Activated T-helper 2 cell treated with anti-CD3 and anti-CD28 coated beads, Interferon-gamma antibody, Interleukin-2, Interleukin-4, amounts not matched to agents 10 μg/mL and 5 μg/mL and 100 μg/mL, durations not matched to agents 14 hours and 24 hours and 36 hours (primary cell): ENCODE measurements at regions not wholly inside any gene's neighbourhood (a gene's known extent, or its start where the extent isn't known, plus 50 kb on each side); places are given as distances from the start of the nearest gene placed in this dataset.

ENCODE experiments used
- DNase-seq: peaks from one replicate; pipeline ENCODE4 v3.0.0; 2021; ENCODE audit warnings: low spot score
- H3K27ac Mint-ChIP-seq: one replicate; pipeline ENCODE4 v1.8.0; 2021; ENCODE audit warnings: mixed read lengths
- H3K27me3 Mint-ChIP-seq: one replicate; pipeline ENCODE4 v1.8.0; 2021; ENCODE audit warnings: low read depth, mixed read lengths
- H3K36me3 Mint-ChIP-seq: one replicate; pipeline ENCODE4 v1.8.0; 2021; ENCODE audit warnings: low read depth, mixed read lengths
- H3K4me1 Mint-ChIP-seq: one replicate; pipeline ENCODE4 v1.8.0; 2021; ENCODE audit warnings: low read depth, mixed read lengths
- H3K4me3 Mint-ChIP-seq: one replicate; pipeline ENCODE4 v1.8.0; 2021; ENCODE audit warnings: low read depth, mild to moderate bottlenecking, moderate library complexity, mixed read lengths
- H3K9me3 Mint-ChIP-seq: one replicate; pipeline ENCODE4 v1.8.0; 2021; ENCODE audit warnings: mixed read lengths
- intact Hi-C: fragments of 100-400 bp; cut with micrococcal nuclease; formaldehyde crosslinking; loops from one replicate; pipeline ENCODE4 v1.15.1; 2023

GRCh38 chr11:79600711-79601110, 159.9 kb upstream of the TENM4 start:
- no peak for DNase-seq
- no peaks in the 10 kb centered on the region for H3K27me3 Mint-ChIP-seq
- H3K4me1 Mint-ChIP-seq: no peaks in the 10 kb centered on the region
- no peaks in the 10 kb centered on the region for H3K9me3 Mint-ChIP-seq
- no peaks in the 10 kb centered on the region for H3K36me3 Mint-ChIP-seq
- no peak overlapping the region for H3K27ac Mint-ChIP-seq
- intact Hi-C loops: no loop called here
- no peak overlapping the region for H3K4me3 Mint-ChIP-seq

DNA sequence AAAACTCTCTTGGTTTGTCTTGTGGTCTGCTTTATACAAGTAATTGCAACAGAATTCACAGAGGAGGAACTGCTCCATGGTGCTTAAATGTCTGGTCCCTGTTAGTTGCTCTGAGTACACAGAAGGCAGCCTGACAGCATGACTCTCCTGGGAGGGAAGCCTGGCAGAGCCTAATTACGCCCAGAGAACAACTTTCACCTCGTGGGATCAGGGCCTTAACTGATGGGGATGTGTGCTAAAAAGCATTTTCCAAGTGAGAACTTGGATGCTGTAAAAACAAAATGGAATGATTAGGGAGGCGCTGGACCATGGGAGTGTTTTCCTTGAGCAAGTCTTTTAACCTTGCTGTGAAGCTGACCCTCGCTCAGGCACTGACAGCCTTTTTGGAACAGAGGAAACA, 154.0 kb upstream of the TENM4 start:
- Mint-ChIP-seq H3K27me3 (no peaks in the 10 kb centered on the region), H3K27ac (no peak overlapping the region), H3K36me3 (no peaks in the 10 kb centered on the region), H3K4me1 (no peaks in the 10 kb centered on the region), H3K9me3 (no peaks in the 10 kb centered on the region), H3K4me3 (no peak overlapping the region)
- intact Hi-C loops: no loop called here
- DNase-seq: no peak

GRCh38 chr11:79592824-79593223, 152.0 kb upstream of the TENM4 start:
- Mint-ChIP-seq H3K4me3 (no peak overlapping the region), H3K9me3 (no peaks in the 10 kb centered on the region), H3K36me3 (no peaks in the 10 kb centered on the region), H3K27me3 (no peaks in the 10 kb centered on the region), H3K4me1 (no peaks in the 10 kb centered on the region), H3K27ac (no peak overlapping the region)
- DNase-seq: no peak
- intact Hi-C loops: no loop called here

DNA sequence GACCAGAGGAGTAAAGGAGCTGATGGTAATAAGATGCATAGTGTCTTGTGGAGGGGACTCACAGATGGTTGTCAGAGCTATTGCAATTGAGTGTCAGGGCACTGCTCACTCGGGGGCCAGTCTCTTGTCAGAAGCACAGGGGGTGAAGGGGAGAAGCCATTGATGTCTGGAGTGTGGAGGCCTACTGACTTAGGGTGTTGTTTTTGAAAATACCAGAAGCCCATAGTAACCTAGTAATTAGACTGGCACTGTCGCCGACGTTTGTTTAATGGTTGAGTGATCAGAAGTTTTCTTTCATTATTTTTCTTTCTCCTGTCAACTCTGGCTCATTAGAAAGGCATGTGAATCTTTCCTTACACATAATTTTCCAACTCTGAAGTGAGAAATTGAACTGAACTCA, 151.6 kb upstream of the TENM4 start:
- no peaks in the 10 kb centered on the region for H3K36me3 Mint-ChIP-seq
- intact Hi-C loops: no loop called here
- H3K27me3 Mint-ChIP-seq: no peaks in the 10 kb centered on the region
- no peaks in the 10 kb centered on the region for H3K4me1 Mint-ChIP-seq
- no peak for DNase-seq
- H3K4me3 Mint-ChIP-seq: no peak overlapping the region
- H3K27ac Mint-ChIP-seq: no peak overlapping the region
- no peaks in the 10 kb centered on the region for H3K9me3 Mint-ChIP-seq

DNA sequence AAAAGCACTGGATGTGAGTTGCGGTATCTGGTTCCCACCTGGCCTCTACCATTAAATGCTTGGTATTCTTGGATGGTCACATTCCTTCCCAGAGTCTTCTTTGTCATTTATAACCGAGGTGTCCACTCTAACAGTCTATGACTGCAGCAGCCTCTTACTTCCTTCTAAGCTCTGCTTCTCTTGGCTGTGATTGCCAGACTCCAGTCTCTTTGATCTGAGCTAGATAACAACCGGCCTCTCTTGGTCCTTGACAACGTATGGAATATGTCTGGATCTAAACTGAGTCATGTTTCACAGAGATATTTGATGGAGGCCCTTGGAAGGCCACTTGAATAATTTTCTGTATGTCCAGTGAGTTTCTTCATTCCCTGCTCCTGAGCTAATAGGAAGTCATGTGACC, 141.6 kb upstream of the TENM4 start:
- Mint-ChIP-seq H3K9me3 (no peaks in the 10 kb centered on the region), H3K4me3 (no peak overlapping the region), H3K27me3 (no peaks in the 10 kb centered on the region), H3K4me1 (no peaks in the 10 kb centered on the region), H3K36me3 (no peaks in the 10 kb centered on the region), H3K27ac (no peak overlapping the region)
- no peak for DNase-seq
- intact Hi-C loops: no loop called here

- DNase-seq: no peak
- Mint-ChIP-seq H3K27ac (no peak overlapping the region), H3K27me3 (no peaks in the 10 kb centered on the region), H3K4me1 (no peaks in the 10 kb centered on the region), H3K36me3 (no peaks in the 10 kb centered on the region), H3K9me3 (no peaks in the 10 kb centered on the region), H3K4me3 (no peak overlapping the region)
- intact Hi-C loops: no loop called here
Observed at GRCh38 chr11:79579063-79579462, 138.2 kb upstream of the TENM4 start.

DNA sequence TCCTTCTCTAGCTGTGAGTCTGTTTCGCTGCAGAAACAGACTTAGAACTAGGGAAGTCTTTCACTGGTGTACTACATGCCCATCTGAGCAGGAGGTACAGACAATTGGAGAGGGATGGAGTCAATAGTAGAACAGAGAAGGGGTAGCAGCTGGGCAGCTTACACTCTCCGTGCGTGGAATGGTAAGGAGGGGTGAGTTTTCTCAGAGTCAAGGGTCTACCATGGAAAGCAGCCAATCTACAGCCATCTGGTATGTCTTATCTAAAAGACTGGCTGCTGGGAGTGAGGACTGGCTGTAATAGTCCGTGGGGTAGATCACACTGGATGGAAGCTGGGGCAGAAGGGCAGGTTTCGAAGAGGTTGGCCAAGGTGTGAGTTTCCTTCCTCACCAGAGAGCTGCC, 137.3 kb upstream of the TENM4 start:
- no peak overlapping the region for H3K27ac Mint-ChIP-seq
- no peak for DNase-seq
- H3K36me3 Mint-ChIP-seq: no peaks in the 10 kb centered on the region
- H3K9me3 Mint-ChIP-seq: no peaks in the 10 kb centered on the region
- intact Hi-C loops: no loop called here
- no peaks in the 10 kb centered on the region for H3K27me3 Mint-ChIP-seq
- H3K4me1 Mint-ChIP-seq: no peaks in the 10 kb centered on the region
- H3K4me3 Mint-ChIP-seq: no peak overlapping the region

GRCh38 chr11:79575701-79576100, 134.9 kb upstream of the TENM4 start:
- intact Hi-C loops: no loop called here
- Mint-ChIP-seq H3K36me3 (no peaks in the 10 kb centered on the region), H3K4me1 (no peaks in the 10 kb centered on the region), H3K27me3 (no peaks in the 10 kb centered on the region), H3K9me3 (no peaks in the 10 kb centered on the region), H3K4me3 (no peak overlapping the region), H3K27ac (no peak overlapping the region)
- no peak for DNase-seq

- Mint-ChIP-seq H3K9me3 (no peaks in the 10 kb centered on the region), H3K27ac (no peak overlapping the region)
- DNase-seq: no peak
Observed at GRCh38 chr11:79570104-79570503, 129.3 kb upstream of the TENM4 start.

DNA sequence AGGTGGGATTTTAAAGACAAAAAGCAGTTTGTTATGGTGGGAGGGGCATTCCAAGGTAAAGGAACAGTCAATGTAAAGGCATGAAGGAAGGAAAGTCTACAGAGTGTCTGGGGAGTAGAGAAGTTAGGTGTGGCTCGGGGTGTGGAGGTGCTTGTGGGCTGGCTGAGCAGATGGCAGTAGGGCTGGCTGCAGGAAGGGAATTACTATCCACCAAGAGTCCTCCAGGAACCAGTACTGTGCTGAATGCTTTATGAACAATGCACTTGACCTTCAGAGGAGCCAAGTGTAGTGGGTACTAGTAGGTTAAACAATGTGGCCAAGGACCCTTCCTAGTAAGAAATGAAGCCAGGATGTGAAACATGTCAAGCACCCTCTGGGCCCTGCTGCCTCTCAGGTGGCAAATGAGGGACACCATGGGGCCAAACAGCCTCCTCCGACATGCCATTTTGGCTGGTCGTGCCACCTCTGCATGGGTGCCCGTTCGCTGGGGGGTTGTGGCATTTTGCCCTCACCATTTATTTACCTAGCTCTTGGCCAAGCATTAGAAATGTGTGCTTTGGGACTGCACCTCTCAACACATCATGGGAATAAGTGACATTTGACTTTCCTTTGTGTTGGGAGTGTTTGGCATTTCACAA, 123.6 kb upstream of the TENM4 start:
- Mint-ChIP-seq H3K4me1 (no peaks in the 10 kb centered on the region), H3K27ac (no peak overlapping the region), H3K4me3 (no peak overlapping the region), H3K36me3 (no peaks in the 10 kb centered on the region), H3K9me3 (no peaks in the 10 kb centered on the region), H3K27me3 (no peaks in the 10 kb centered on the region)
- no peak for DNase-seq
- intact Hi-C loops: no loop called here

More at GRCh38 chr11:79570104-79570503, 129.3 kb upstream of the TENM4 start:
- H3K36me3 Mint-ChIP-seq: no peaks in the 10 kb centered on the region
- no peak overlapping the region for H3K4me3 Mint-ChIP-seq
- H3K27me3 Mint-ChIP-seq: no peaks in the 10 kb centered on the region
- intact Hi-C loops: no loop called here
- no peaks in the 10 kb centered on the region for H3K4me1 Mint-ChIP-seq

GRCh38 chr11:79561496-79561895, 120.7 kb upstream of the TENM4 start:
- Mint-ChIP-seq H3K27me3 (no peaks in the 10 kb centered on the region), H3K27ac (no peak overlapping the region), H3K4me1 (no peaks in the 10 kb centered on the region), H3K36me3 (no peaks in the 10 kb centered on the region), H3K9me3 (peaks cover 4% of the 10 kb centered on the region), H3K4me3 (no peak overlapping the region)
- intact Hi-C loops: no loop called here
- no peak for DNase-seq

GRCh38 chr11:79550809-79551208, 110.0 kb upstream of the TENM4 start:
- Mint-ChIP-seq H3K4me3 (no peak overlapping the region), H3K9me3 (peaks cover 4% of the 10 kb centered on the region), H3K36me3 (no peaks in the 10 kb centered on the region), H3K27ac (no peak overlapping the region), H3K27me3 (no peaks in the 10 kb centered on the region), H3K4me1 (no peaks in the 10 kb centered on the region)
- intact Hi-C loops: no loop called here
- no peak for DNase-seq

- Mint-ChIP-seq H3K4me3 (no peak overlapping the region), H3K27me3 (no peaks in the 10 kb centered on the region), H3K36me3 (no peaks in the 10 kb centered on the region), H3K27ac (no peak overlapping the region), H3K4me1 (no peaks in the 10 kb centered on the region), H3K9me3 (peaks cover 2% of the 10 kb centered on the region)
- intact Hi-C loops: no loop called here
- no peak for DNase-seq
Observed at GRCh38 chr11:79547256-79547655, 106.4 kb upstream of the TENM4 start.

GRCh38 chr11:79546351-79546750, 105.5 kb upstream of the TENM4 start:
- Mint-ChIP-seq H3K27me3 (no peaks in the 10 kb centered on the region), H3K27ac (no peak overlapping the region), H3K4me1 (no peaks in the 10 kb centered on the region), H3K9me3 (no peaks in the 10 kb centered on the region), H3K4me3 (no peak overlapping the region), H3K36me3 (no peaks in the 10 kb centered on the region)
- intact Hi-C loops: no loop called here
- no peak for DNase-seq
